ENCODE measurements at regions not wholly inside any gene's neighbourhood (a gene's known extent, or its start where the extent isn't known, plus 50 kb on each side); places are given as distances from the start of the nearest gene placed in this dataset.

DNA sequence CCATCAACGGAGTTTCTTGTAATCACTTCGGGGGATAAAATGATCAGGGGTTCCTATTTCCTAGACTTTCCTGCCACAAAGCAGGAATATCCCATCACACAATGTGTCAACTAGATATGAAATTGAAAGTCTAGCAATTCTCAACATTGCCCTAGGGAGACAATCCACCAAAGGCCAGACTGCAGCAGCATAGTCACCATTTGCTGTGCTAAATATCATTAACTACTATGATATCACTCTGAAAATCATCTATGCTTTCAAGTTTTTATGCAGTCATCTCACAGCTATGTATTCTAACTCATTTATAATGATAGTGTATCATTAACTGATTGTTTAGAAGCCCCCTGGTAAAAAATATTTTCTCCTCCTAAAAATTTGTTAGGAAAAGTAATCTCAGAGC is 342.6 kb upstream of the CDH6 start:
- TF ChIP-seq, protein P1, sequence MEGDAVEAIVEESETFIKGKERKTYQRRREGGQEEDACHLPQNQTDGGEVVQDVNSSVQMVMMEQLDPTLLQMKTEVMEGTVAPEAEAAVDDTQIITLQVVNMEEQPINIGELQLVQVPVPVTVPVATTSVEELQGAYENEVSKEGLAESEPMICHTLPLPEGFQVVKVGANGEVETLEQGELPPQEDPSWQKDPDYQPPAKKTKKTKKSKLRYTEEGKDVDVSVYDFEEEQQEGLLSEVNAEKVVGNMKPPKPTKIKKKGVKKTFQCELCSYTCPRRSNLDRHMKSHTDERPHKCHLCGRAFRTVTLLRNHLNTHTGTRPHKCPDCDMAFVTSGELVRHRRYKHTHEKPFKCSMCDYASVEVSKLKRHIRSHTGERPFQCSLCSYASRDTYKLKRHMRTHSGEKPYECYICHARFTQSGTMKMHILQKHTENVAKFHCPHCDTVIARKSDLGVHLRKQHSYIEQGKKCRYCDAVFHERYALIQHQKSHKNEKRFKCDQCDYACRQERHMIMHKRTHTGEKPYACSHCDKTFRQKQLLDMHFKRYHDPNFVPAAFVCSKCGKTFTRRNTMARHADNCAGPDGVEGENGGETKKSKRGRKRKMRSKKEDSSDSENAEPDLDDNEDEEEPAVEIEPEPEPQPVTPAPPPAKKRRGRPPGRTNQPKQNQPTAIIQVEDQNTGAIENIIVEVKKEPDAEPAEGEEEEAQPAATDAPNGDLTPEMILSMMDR (IDR thresholded peaks at IDR 0.05), result no peak
- no peak for TF ChIP-seq POLR2A (IDR thresholded peaks at IDR 0.05)

Measured in testis (tissue), 2 donors.